ENCODE measurements at regions not wholly inside any gene's neighbourhood (a gene's known extent, or its start where the extent isn't known, plus 50 kb on each side); places are given as distances from the start of the nearest gene placed in this dataset.

DNA sequence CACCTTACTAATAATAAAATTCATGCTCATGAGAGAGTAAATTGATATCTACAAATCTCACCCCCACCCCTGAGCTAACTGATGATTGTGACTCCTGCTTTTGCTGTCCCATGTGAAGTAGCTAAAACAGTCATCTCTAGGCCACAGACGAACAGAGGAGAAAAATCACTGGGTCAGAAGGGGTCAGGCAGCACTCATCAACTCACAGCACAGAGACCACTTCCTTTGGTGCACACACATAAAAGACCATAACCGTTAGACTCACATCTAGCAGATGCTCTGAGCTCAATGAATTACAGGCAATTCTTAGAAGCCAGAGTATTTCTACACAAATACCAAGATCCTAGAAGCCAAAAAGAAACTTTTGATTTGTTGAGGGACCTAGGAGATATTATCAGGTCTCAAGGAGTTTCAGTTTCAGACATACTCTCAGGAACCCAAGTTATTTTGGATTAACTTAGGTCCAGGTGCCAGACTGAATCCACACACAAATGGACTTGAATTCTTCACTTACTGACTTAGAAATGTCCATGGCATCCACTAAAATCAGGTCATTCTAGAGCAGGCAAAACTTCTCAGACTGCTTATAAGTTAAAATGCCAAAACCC lies 65.0 kb upstream of the TES start:
- no peak for DNase-seq (ENCODE audit: low read depth)

- no peak for DNase-seq (ENCODE audit: low read depth)
These were observed 62.2 kb upstream of the TES start for GRCh38 chr7:116148108-116148507.

DNA sequence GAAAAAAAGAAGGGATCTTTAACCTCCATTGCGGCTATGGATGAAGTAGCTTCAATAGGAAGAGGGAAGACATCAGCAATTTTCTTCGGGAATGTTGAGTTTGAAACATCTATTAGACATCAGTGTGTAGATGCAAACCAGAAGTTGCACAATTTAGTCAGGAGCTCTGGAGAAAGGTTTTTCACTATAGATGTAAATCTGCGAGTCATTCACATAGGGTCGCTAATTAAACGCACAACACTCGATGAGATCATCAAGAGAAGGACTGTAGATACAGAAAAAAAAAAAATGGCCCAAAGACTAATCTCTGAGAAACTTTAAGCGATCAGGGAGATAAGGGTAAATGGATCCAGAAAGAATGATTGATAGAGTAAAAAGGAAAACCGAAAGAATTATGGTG lies 61.7 kb upstream of the TES start:
- DNase-seq (ENCODE audit: low read depth), result no peak

DNA sequence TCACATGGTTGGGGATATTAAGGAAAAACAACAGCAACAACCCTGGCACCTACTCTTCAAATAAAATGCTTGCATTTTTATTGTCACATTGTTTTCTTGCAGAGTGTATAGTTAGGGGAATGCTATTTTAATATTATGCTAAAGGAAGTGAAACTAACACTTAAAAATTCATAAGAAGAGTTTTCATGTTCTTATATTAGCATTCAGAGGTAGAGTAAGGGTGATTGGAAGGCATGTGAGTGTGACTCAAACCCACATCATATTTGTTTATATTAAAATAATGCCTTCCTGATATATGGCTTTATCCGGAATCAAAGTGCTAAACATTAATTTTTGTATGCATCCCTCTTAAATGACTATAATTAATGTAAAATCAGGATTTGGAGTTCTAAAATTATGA lies 59.8 kb upstream of the TES start:
- DNase-seq (ENCODE audit: low read depth), result peak; percentile 59

DNA sequence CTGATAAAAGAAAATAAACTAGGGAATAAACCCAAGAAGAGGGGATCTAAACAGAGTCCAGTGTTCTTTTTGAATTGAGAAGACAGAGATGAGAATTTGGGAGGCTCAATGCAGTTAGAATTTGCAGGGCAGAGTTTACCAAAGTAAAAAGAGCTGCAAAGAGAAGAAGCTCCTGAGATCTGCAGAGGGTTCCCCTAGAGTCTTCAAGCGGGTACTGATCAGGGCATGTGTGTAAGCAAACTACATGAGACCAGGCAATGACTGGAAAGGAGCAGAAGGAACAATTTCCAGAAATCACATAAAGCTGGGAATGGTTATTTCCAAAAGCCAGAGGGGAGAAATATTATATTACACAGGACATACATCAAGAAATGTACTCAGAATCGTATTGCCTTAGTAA lies 58.1 kb upstream of the TES start:
- no peak for DNase-seq (ENCODE audit: low read depth)

- no peak for DNase-seq (ENCODE audit: low read depth)
These were observed 57.3 kb upstream of the TES start for GRCh38 chr7:116153050-116153449.

GRCh38 chr7:116159711-116160110 lies 50.6 kb upstream of the TES start:
- no peak for DNase-seq (ENCODE audit: low read depth)
